BJ (cell line): ENCODE measurements at regions not wholly inside any gene's neighbourhood (a gene's known extent, or its start where the extent isn't known, plus 50 kb on each side); places are given as distances from the start of the nearest gene placed in this dataset.

Source experiments
- CTCF ChIA-PET: fragments of 350-600 bp; formaldehyde crosslinking; extraction: SDS; loops from one replicate; lab custom pipeline; 2021; ENCODE audit warnings: antibody characterized with exemption, inconsistent platforms; lab: Yijun Ruan, JAX
- POLR2A ChIA-PET: fragments of 300-600 bp; sonication (Branson Sonifier 250); formaldehyde crosslinking; extraction: SDS; loops from one replicate; lab custom pipeline; 2021; ENCODE audit warnings: antibody characterized with exemption; lab: Charles Lee
- DNase-seq: peaks from one replicate; pipeline ENCODE4 v3.0.0-alpha.2; 2011; ENCODE audit warnings: low read depth
- H3K27me3 ChIP-seq: 2 replicates; pipeline ENCODE4 v1.6.0; 2011; ENCODE audit warnings: low read length; ENCODE audit not compliant: control insufficient read depth, insufficient read depth
- H3K36me3 ChIP-seq: 2 replicates; pipeline ENCODE4 v1.5.1; 2011; ENCODE audit warnings: low read length; ENCODE audit not compliant: control insufficient read depth, insufficient read depth
- H3K4me3 ChIP-seq: 2 replicates; pipeline ENCODE4 v1.5.1; 2011; ENCODE audit warnings: low read depth, mild to moderate bottlenecking, control low read depth, low read length
- CTCF ChIP-seq: IDR thresholded peaks from 2 replicates; pipeline ENCODE4 v1.5.1; 2011; ENCODE audit warnings: low read depth, mild to moderate bottlenecking, control low read depth, inconsistent platforms, low read length, moderate library complexity; ENCODE audit not compliant: insufficient read depth

- no peak for DNase-seq
- TF ChIP-seq CTCF, result peak; percentile 56
- Histone ChIP-seq H3K27me3 (no peaks in the 10 kb centered on the region), H3K4me3 (no peak overlapping the region), H3K36me3 (no peaks in the 10 kb centered on the region)
- POLR2A ChIA-PET, result no interaction called here
- CTCF ChIA-PET, result interaction anchor here (0.9 kb wide), 1 partner anchor 8 kb away, joined by 3 read pairs; no protein-coding TSS in a partner anchor
Observed at GRCh38 chr1:219837274-219837993, 90.9 kb downstream of the SLC30A10 start.

GRCh38 chr1:219834314-219834917, 93.9 kb downstream of the SLC30A10 start:
- H3K27me3 ChIP-seq, result no peaks in the 10 kb centered on the region
- no peak overlapping the region for H3K4me3 ChIP-seq
- no peak for DNase-seq
- POLR2A ChIA-PET, result no interaction called here
- no peaks in the 10 kb centered on the region for H3K36me3 ChIP-seq
- TF ChIP-seq CTCF, result no peak
- CTCF ChIA-PET, result no interaction called here

- TF ChIP-seq CTCF, result no peak
- Histone ChIP-seq H3K36me3 (no peaks in the 10 kb centered on the region), H3K4me3 (no peak overlapping the region), H3K27me3 (no peaks in the 10 kb centered on the region)
- ChIA-PET CTCF (no interaction called here), POLR2A (no interaction called here)
- DNase-seq, result no peak
Observed at GRCh38 chr1:219833214-219833815, 95.0 kb downstream of the SLC30A10 start.

DNA sequence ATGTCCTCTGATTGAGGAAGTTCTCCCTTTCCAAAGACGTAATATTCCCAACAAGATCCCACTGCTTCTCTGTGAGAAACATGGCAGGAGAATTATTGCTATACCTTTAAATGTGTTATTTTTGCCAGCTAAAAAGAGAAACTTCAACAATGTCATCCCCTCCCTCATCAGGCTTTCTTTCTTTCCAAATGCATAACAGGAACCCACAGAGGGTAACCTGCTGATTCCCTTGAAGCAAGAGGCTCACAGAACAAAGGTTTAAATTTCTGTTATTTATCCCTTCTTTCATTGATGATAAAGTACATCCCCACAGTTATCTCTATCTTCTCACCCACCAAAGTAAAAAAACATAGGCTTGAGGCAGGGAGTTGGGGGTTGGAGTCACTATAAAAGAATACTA, 102.1 kb downstream of the SLC30A10 start:
- TF ChIP-seq CTCF, result no peak
- Histone ChIP-seq H3K36me3 (no peaks in the 10 kb centered on the region), H3K27me3 (no peaks in the 10 kb centered on the region), H3K4me3 (no peak overlapping the region)
- DNase-seq, result no peak
- CTCF ChIA-PET, result no interaction called here
- POLR2A ChIA-PET, result no interaction called here

GRCh38 chr1:219825355-219825754, 103.0 kb downstream of the SLC30A10 start:
- TF ChIP-seq CTCF, result no peak
- no peak for DNase-seq
- ChIA-PET CTCF (no interaction called here), POLR2A (no interaction called here)
- no peaks in the 10 kb centered on the region for H3K36me3 ChIP-seq
- no peaks in the 10 kb centered on the region for H3K27me3 ChIP-seq
- no peak overlapping the region for H3K4me3 ChIP-seq
